ENCODE measurements at regions not wholly inside any gene's neighbourhood (a gene's known extent, or its start where the extent isn't known, plus 50 kb on each side); places are given as distances from the start of the nearest gene placed in this dataset.

DNA sequence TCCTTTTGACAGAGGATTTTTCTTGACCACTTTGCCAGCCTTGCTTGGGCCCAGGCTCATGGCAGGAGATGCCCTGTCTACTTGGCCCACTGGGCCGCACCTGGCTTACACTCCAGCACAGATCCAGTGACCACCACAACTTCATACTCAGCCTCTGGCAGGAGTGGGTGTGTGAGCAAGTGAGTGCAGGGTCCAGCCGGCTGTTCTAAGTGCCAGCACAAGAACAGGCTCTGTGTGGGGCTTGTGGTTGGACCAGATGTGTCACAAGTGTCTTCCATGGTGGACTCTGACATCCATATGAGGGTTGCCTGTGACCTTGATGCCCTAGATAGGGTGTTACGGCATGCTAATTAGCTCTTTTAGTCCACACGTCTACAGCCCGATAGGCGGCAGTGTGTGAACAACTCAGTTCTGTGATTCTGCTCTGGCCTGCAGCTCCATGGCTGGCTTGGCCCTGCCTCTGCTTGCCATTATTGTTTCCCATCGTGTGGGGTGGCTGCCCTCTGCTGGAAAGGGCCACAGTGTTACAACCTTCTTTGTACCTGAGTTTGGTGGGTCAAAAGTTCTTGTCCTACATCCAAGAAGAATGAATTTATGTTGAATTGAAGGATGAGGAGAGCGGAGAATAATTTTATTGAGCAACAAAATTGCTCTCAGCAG, 1089.1 kb downstream of the SLC6A15 start:
- TF ChIP-seq POLR2A (IDR thresholded peaks at IDR 0.05) = no peak
- TF ChIP-seq, protein P1, sequence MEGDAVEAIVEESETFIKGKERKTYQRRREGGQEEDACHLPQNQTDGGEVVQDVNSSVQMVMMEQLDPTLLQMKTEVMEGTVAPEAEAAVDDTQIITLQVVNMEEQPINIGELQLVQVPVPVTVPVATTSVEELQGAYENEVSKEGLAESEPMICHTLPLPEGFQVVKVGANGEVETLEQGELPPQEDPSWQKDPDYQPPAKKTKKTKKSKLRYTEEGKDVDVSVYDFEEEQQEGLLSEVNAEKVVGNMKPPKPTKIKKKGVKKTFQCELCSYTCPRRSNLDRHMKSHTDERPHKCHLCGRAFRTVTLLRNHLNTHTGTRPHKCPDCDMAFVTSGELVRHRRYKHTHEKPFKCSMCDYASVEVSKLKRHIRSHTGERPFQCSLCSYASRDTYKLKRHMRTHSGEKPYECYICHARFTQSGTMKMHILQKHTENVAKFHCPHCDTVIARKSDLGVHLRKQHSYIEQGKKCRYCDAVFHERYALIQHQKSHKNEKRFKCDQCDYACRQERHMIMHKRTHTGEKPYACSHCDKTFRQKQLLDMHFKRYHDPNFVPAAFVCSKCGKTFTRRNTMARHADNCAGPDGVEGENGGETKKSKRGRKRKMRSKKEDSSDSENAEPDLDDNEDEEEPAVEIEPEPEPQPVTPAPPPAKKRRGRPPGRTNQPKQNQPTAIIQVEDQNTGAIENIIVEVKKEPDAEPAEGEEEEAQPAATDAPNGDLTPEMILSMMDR (IDR thresholded peaks at IDR 0.05) = peak in 2 of 3 experiments; percentile 23 to 26
- H3K4me1 ChIP-seq = peaks cover 12% of the 10 kb centered on the region
- WGBS, 2 donors = 64 to 84% methylated on average over 8 of the region's 8 CpGs
- intact Hi-C loops (cut with DNase I; ENCODE audit: low total_unique reads) = no loop called here
- H3K27ac ChIP-seq = no peak overlapping the region
- no peaks in the 10 kb centered on the region for H3K9me3 ChIP-seq
- DNase-seq = peak; percentile 67
- no peaks in the 10 kb centered on the region for H3K36me3 ChIP-seq (ENCODE audit: low read depth, missing control alignments)
- no peak overlapping the region for H3K4me3 ChIP-seq
- no peaks in the 10 kb centered on the region for H3K27me3 ChIP-seq

DNA sequence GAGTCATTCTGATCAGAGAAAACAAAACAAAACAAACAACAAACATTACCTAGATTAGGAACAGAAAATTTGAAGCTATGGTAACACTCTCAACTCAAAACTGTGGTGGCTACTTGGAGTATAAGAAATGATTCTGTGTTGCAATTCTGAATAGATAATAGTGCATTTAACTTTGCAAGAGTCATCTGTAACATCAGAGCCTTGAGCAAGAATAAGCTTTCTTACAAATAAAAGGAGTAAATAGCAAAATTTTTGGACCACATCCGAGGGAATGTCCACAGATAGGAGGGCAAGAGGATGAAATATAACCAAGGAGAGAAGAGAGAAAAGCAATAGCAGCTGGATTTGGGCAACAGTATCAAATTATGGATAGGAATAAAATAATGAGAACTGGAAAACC, 1090.6 kb downstream of the SLC6A15 start:
- intact Hi-C loops (cut with DNase I; ENCODE audit: low total_unique reads) = no loop called here
- TF ChIP-seq, protein P1 (IDR thresholded peaks at IDR 0.05) = no peak
- TF ChIP-seq POLR2A (IDR thresholded peaks at IDR 0.05) = no peak
- 21 to 39% methylated on average over 1 of the region's 1 CpG for WGBS, 2 donors
- no peak overlapping the region for H3K27ac ChIP-seq
- H3K9me3 ChIP-seq = no peaks in the 10 kb centered on the region
- H3K36me3 ChIP-seq (ENCODE audit: low read depth, missing control alignments) = no peaks in the 10 kb centered on the region
- no peaks in the 10 kb centered on the region for H3K27me3 ChIP-seq
- no peak for DNase-seq
- peaks cover 1% of the 10 kb centered on the region for H3K4me1 ChIP-seq
- no peak overlapping the region for H3K4me3 ChIP-seq

DNA sequence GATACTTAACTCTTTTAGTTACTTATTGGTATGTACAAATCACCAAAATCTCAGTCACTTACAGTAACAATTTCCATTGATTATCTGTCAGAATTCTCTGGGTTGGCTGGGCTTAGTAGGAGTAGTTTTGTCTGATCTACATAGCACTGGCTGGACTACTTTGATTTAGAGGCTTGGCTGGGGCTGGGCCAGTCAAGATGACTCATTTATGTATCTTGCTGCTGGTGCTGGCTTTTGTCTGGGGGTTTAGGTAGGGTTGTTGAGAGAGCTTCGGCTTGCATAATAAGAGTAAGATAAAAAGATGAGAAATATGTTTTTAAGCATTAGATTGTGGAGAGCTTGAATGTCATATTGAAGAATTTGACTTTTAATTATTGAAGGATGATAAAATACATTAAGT, 1093.7 kb downstream of the SLC6A15 start:
- DNase-seq = no peak
- no peaks in the 10 kb centered on the region for H3K4me1 ChIP-seq
- no peaks in the 10 kb centered on the region for H3K36me3 ChIP-seq (ENCODE audit: low read depth, missing control alignments)
- no peak overlapping the region for H3K27ac ChIP-seq
- no peaks in the 10 kb centered on the region for H3K27me3 ChIP-seq
- no peaks in the 10 kb centered on the region for H3K9me3 ChIP-seq
- TF ChIP-seq, protein P1 (IDR thresholded peaks at IDR 0.05) = no peak
- no peak for TF ChIP-seq POLR2A (IDR thresholded peaks at IDR 0.05)
- no peak overlapping the region for H3K4me3 ChIP-seq
- 32 to 55% methylated on average over 1 of the region's 1 CpG for WGBS, 2 donors
- intact Hi-C loops (cut with DNase I; ENCODE audit: low total_unique reads) = no loop called here

DNA sequence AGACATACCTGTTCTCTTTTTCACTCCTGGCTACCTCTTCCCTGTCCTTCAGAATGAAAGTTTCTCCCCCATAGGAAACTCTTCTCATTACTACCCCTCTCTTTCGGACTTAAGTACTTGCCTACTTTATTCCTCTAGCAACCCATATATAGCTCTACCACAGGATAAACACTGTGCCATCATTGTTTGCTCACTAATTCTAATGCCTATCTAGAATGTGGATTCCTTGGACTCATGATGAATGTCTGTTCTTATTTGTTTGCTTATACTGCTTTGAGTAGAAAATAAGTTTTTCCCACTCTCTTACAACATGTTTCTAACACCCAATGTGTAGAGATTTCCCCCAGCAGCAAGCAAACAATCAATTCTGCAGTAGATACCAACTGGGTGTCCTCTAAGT, 1094.9 kb downstream of the SLC6A15 start:
- Histone ChIP-seq H3K9me3 (no peaks in the 10 kb centered on the region), H3K36me3 (ENCODE audit: low read depth, missing control alignments) (no peaks in the 10 kb centered on the region), H3K27me3 (no peaks in the 10 kb centered on the region), H3K27ac (no peak overlapping the region), H3K4me1 (no peaks in the 10 kb centered on the region), H3K4me3 (no peak overlapping the region)
- TF ChIP-seq POLR2A (IDR thresholded peaks at IDR 0.05) = no peak
- TF ChIP-seq, protein P1 (IDR thresholded peaks at IDR 0.05) = no peak
- intact Hi-C loops (cut with DNase I; ENCODE audit: low total_unique reads) = no loop called here
- DNase-seq = no peak
- WGBS, 2 donors = 85 to 89% methylated on average over 1 of the region's 1 CpG

DNA sequence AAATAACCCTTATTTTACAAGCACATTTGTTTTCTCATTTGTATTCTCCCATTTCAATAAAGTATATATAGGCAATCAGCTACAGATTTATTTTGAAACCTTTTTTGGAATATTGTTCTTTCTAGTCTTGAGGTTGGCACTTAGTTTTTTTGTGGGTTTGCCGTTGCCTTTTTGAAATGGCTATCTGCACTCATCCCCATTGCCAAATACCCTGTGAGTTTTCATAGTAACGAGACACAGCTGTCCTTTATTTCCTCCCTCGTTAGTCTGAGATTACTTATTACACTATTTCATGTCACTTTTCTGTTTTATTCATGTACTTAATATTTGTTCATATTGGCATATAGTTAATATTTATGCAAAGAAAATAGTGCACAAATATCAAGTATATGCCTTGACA, 1104.0 kb downstream of the SLC6A15 start:
- Histone ChIP-seq H3K27me3 (no peaks in the 10 kb centered on the region), H3K36me3 (ENCODE audit: low read depth, missing control alignments) (no peaks in the 10 kb centered on the region), H3K4me3 (no peak overlapping the region), H3K9me3 (no peaks in the 10 kb centered on the region), H3K27ac (no peak overlapping the region), H3K4me1 (no peaks in the 10 kb centered on the region)
- intact Hi-C loops (cut with DNase I; ENCODE audit: low total_unique reads) = no loop called here
- 59 to 63% methylated on average over 3 of the region's 3 CpGs for WGBS, 2 donors
- no peak for DNase-seq
- no peak for TF ChIP-seq POLR2A (IDR thresholded peaks at IDR 0.05)
- TF ChIP-seq, protein P1 (IDR thresholded peaks at IDR 0.05) = no peak
